GM23248 (cell line): ENCODE measurements at regions not wholly inside any gene's neighbourhood (a gene's known extent, or its start where the extent isn't known, plus 50 kb on each side); places are given as distances from the start of the nearest gene placed in this dataset.

Experiments used
- DNase-seq: peaks from one replicate; pipeline ENCODE4 v3.0.0-alpha.2; 2015
- H2AFZ ChIP-seq: fragments of 200-600 bp; sonication (generic); 2 replicates; pipeline ENCODE4 v1.6.1; 2016; ENCODE audit warnings: antibody characterized with exemption
- H3F3A ChIP-seq: fragments of 200-600 bp; sonication (generic); 2 replicates; pipeline ENCODE4 v1.6.1; 2016; ENCODE audit warnings: mild to moderate bottlenecking, antibody characterized with exemption, mixed run types; ENCODE audit not compliant: insufficient read depth
- H3K27ac ChIP-seq: fragments of 200-600 bp; sonication (generic); 2 replicates; pipeline ENCODE4 v1.5.1; 2016; ENCODE audit warnings: mild to moderate bottlenecking
- H3K27me3 ChIP-seq: fragments of 200-600 bp; sonication (generic); replicated peaks from 2 replicates; pipeline ENCODE4 v1.6.1; 2016; ENCODE audit warnings: mild to moderate bottlenecking; ENCODE audit not compliant: insufficient read depth
- H3K36me3 ChIP-seq: fragments of 200-600 bp; sonication (generic); 2 replicates; pipeline ENCODE4 v1.6.1; 2016; ENCODE audit warnings: low read depth, mild to moderate bottlenecking
- H3K4me1 ChIP-seq: fragments of 200-600 bp; sonication (generic); 2 replicates; pipeline ENCODE4 v1.6.1; 2016; ENCODE audit warnings: mild to moderate bottlenecking; ENCODE audit not compliant: insufficient read depth
- H3K4me2 ChIP-seq: fragments of 200-600 bp; sonication (generic); one replicate; pipeline ENCODE4 v1.6.1; 2016; ENCODE audit warnings: mild to moderate bottlenecking; ENCODE audit not compliant: unreplicated experiment
- H3K4me3 ChIP-seq: fragments of 200-600 bp; sonication (generic); 2 replicates; pipeline ENCODE4 v1.5.1; 2016; ENCODE audit warnings: mild to moderate bottlenecking
- H3K79me2 ChIP-seq: fragments of 200-600 bp; sonication (generic); 2 replicates; pipeline ENCODE4 v1.6.1; 2016; ENCODE audit warnings: mild to moderate bottlenecking; ENCODE audit not compliant: insufficient read depth
- H3K9ac ChIP-seq: fragments of 200-600 bp; sonication (generic); 2 replicates; pipeline ENCODE4 v1.6.1; 2016; ENCODE audit warnings: mild to moderate bottlenecking
- H3K9me2 ChIP-seq: fragments of 200-600 bp; sonication (generic); 2 replicates; pipeline ENCODE4 v1.6.1; 2016; ENCODE audit warnings: mixed run types, mild to moderate bottlenecking, moderate library complexity; ENCODE audit not compliant: insufficient read depth
- H3K9me3 ChIP-seq: fragments of 200-600 bp; sonication (generic); one replicate; pipeline ENCODE4 v1.6.1; 2017; ENCODE audit warnings: low read depth
- H4K20me1 ChIP-seq: fragments of 200-600 bp; sonication (generic); 2 replicates; pipeline ENCODE4 v1.6.0; 2016; ENCODE audit not compliant: insufficient read depth
- EZH2 ChIP-seq: fragments of 200-600 bp; sonication (generic); IDR thresholded peaks from 2 replicates; pipeline ENCODE4 v1.6.1; 2018; ENCODE audit warnings: antibody characterized with exemption, mild to moderate bottlenecking; ENCODE audit not compliant: insufficient read depth, poor library complexity, severe bottlenecking
- EZH2phosphoT487 ChIP-seq: fragments of 200-600 bp; sonication (generic); IDR thresholded peaks from 2 replicates; pipeline ENCODE4 v1.6.1; 2018; ENCODE audit warnings: antibody characterized with exemption, moderate library complexity, mild to moderate bottlenecking, low read depth; ENCODE audit not compliant: insufficient read depth
- WGBS, 2 experiments: methylation state at CpG; one replicate each; pipeline ENCODE4 v1.1.6; 2015 to 2017; ENCODE audit warnings: low lambda C conversion rate in 2 of 2, low coverage in 1 of 2; ENCODE audit errors: missing lambda C conversion rate in 2 of 2; 5-methylcytosine and 5-hydroxymethylcytosine counted together
- in situ Hi-C: fragments of 300-500 bp; cut with MboI; formaldehyde crosslinking; loops from 2 replicates; pipeline ENCODE4 v1.15.0; 2020

DNA sequence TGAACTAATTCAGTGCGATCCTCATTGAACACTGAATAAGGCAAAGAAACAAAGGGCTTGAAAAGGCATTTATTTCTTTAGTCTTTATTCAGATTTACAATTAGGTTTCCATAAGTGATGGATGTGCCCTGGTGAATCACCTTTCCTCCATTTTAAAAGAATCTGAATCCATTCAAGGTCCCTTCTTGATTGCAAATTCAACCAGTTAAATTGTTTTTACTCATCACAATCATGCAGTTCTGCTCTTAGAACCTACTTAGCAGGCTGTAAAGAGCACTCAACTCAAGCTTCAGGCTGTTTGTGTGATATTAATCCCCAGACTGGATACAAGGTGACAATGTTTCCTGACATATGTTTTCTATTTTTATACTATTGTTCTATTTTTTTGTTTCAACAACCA is 321.0 kb downstream of the TBC1D4 start:
- H3K4me1 ChIP-seq = no peaks in the 10 kb centered on the region
- H3K9me2 ChIP-seq = no peaks in the 10 kb centered on the region
- H3K4me3 ChIP-seq = no peak overlapping the region
- H3K4me2 ChIP-seq = no peak overlapping the region
- no peaks in the 10 kb centered on the region for H3F3A ChIP-seq
- no peak overlapping the region for H3K9ac ChIP-seq
- no peaks in the 10 kb centered on the region; the same call in 1 of the 2 replicates for H3K27me3 ChIP-seq
- H3K9me3 ChIP-seq = no peaks in the 10 kb centered on the region
- no peaks in the 10 kb centered on the region for H4K20me1 ChIP-seq
- no peaks in the 10 kb centered on the region for H3K79me2 ChIP-seq
- H2AFZ ChIP-seq = no peak overlapping the region
- WGBS, 2 experiments = 32 to 52% methylated on average over 1 of the region's 1 CpG
- H3K27ac ChIP-seq = no peak overlapping the region
- in situ Hi-C loops = no loop called here
- DNase-seq = no peak
- no peaks in the 10 kb centered on the region for H3K36me3 ChIP-seq
- TF ChIP-seq EZH2 (no peak), EZH2phosphoT487 (no peak)

DNA sequence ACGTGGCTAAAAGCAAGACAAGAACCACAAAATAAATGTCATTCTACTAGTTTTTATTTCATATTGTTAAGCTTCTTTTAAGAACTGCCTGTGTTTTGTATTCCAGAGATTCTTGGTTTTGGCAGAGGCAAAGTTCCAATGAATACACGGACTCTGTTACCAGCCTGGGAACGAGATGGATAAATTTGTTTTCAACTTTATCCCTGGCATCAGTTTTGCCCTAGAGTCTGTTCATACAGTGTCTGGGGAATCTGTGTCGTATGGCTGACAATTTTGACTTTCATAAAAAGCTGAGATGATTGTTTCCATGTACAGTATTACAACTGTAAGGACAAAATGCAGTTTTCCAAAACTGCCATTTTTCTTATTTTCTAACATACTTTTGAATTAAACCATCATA is 327.6 kb downstream of the TBC1D4 start:
- Histone ChIP-seq H3K27ac (no peak overlapping the region), H3K9ac (no peak overlapping the region), H3K79me2 (no peaks in the 10 kb centered on the region), H4K20me1 (no peaks in the 10 kb centered on the region), H3K4me2 (no peak overlapping the region), H3K36me3 (no peaks in the 10 kb centered on the region), H3K9me3 (no peaks in the 10 kb centered on the region), H3K27me3 (no peaks in the 10 kb centered on the region), H3K4me3 (no peak overlapping the region), H3K4me1 (peaks cover 10% of the 10 kb centered on the region), H2AFZ (peak overlapping the region; percentile 1; the same call in 1 of the 2 replicates), H3F3A (no peaks in the 10 kb centered on the region; the same call in 1 of the 2 replicates), H3K9me2 (no peaks in the 10 kb centered on the region)
- TF ChIP-seq EZH2 (no peak), EZH2phosphoT487 (no peak)
- DNase-seq = no peak
- 11 to 15% methylated on average over 4 of the region's 4 CpGs for WGBS, 2 experiments
- in situ Hi-C loops = no loop called here

DNA sequence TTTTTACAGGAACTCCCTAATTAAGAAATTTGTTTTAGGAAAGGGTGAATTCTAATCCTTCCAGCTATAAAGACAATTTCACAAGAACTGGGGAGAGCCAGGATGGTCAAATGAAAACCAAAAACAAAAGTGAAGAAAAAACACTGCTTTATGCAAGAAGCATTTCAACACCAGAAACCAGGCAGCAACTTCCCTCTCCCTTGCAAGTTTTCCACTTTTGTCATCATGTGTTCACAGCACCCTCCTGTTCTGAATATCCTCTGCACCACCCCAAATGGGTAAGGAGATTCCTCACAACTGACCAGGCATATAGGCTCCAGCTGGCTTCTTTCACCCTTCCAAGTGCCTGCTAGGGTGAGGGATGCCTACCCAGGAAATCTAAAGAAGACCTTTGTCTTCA is 328.1 kb downstream of the TBC1D4 start:
- in situ Hi-C loops = no loop called here
- DNase-seq = peak; percentile 66
- H3K27ac ChIP-seq = no peak overlapping the region

DNA sequence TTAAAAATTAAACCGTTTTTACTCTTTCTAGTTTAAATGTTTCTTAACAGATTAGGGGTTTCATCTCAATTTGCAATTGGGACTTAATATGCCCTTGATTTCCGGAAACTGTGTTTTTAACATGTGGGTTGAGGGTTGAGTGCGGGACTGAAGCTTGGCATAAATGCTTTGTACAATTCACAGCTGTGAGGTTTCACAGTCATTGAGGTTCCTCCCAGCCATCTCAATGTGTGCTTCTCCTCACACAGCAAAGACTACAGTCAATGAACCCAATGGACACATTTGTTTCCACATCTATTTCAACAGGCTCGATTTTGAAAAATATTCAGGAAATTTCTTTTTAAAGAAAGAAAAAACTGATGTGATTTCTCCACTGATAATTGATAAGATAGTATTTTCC is 328.6 kb downstream of the TBC1D4 start:
- Histone ChIP-seq H3K9me3 (no peaks in the 10 kb centered on the region), H3F3A (no peaks in the 10 kb centered on the region; the same call in 1 of the 2 replicates), H3K27ac (no peak overlapping the region), H3K4me2 (no peak overlapping the region), H2AFZ (peak overlapping the region; percentile 1; the same call in 1 of the 2 replicates), H4K20me1 (no peaks in the 10 kb centered on the region), H3K36me3 (no peaks in the 10 kb centered on the region), H3K9me2 (no peaks in the 10 kb centered on the region), H3K4me1 (peaks cover 10% of the 10 kb centered on the region), H3K4me3 (no peak overlapping the region), H3K9ac (no peak overlapping the region), H3K79me2 (no peaks in the 10 kb centered on the region), H3K27me3 (no peaks in the 10 kb centered on the region)
- in situ Hi-C loops = no loop called here
- TF ChIP-seq EZH2 (no peak), EZH2phosphoT487 (no peak)
- 20 to 22% methylated on average over 4 of the region's 4 CpGs for WGBS, 2 experiments
- no peak for DNase-seq

More for the DNA sequence above, 328.1 kb downstream of the TBC1D4 start:
- Histone ChIP-seq H3K9me3 (no peaks in the 10 kb centered on the region), H3K9ac (no peak overlapping the region), H3K79me2 (no peaks in the 10 kb centered on the region), H3K36me3 (no peaks in the 10 kb centered on the region), H3K27me3 (no peaks in the 10 kb centered on the region), H3K9me2 (no peaks in the 10 kb centered on the region), H3K4me3 (no peak overlapping the region), H2AFZ (peak overlapping the region; percentile 1; the same call in 1 of the 2 replicates), H3K4me2 (no peak overlapping the region), H3K4me1 (peaks cover 10% of the 10 kb centered on the region), H3F3A (no peaks in the 10 kb centered on the region; the same call in 1 of the 2 replicates), H4K20me1 (no peaks in the 10 kb centered on the region)
- TF ChIP-seq EZH2 = no peak
- no peak for TF ChIP-seq EZH2phosphoT487

DNA sequence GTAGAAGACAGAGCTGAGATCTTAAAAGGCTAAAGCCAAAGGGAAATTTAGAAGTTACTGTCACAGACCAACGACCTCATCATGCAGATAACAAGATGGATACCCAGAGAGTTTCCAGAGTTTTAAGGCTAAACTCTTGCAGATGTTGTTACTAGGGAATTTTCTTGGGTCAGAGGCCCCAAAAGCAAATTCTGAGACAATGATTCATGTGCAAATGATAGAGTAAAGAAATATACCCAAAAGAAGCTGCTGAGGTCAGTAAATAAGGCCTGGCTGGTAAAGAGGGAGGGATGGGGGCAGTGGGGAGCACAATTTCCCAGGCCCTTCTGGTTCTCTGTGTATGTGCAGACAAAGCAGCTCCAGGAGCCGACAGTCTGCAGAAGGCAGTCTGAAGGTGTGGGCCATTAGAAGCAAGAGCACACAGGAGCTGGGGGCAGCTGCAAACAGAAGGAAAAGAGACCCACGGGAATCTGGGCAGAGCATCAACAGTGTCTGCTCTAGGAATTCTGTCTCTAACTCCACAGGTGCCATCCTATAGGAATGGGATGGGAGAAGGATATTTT is 330.8 kb downstream of the TBC1D4 start:
- Histone ChIP-seq H3K4me3 (no peak overlapping the region), H3K79me2 (no peaks in the 10 kb centered on the region), H3K36me3 (no peaks in the 10 kb centered on the region), H3K4me2 (no peak overlapping the region), H3K27me3 (no peaks in the 10 kb centered on the region; the same call in 1 of the 2 replicates), H3F3A (no peaks in the 10 kb centered on the region; the same call in 1 of the 2 replicates), H2AFZ (no peak overlapping the region), H4K20me1 (no peaks in the 10 kb centered on the region), H3K4me1 (peaks cover 10% of the 10 kb centered on the region), H3K9me2 (no peaks in the 10 kb centered on the region), H3K9me3 (no peaks in the 10 kb centered on the region), H3K9ac (no peak overlapping the region), H3K27ac (no peak overlapping the region)
- in situ Hi-C loops = no loop called here
- no peak for TF ChIP-seq EZH2phosphoT487
- no peak for TF ChIP-seq EZH2
- WGBS, 2 experiments = 21 to 25% methylated on average over 3 of the region's 3 CpGs
- peak; percentile 18 for DNase-seq
